GM21786 (cell line): ENCODE measurements at regions not wholly inside any gene's neighbourhood (a gene's known extent, or its start where the extent isn't known, plus 50 kb on each side); places are given as distances from the start of the nearest gene placed in this dataset.
"Not testable (repeated sequence)": the region's sequence is repeated elsewhere in the genome, so short reads cannot be mapped to it uniquely, and the experiment has no call there.

Experiments
- ATAC-seq: cut with Tn5 transposase; IDR thresholded peaks from one replicate; pipeline ENCODE4 v1.9.1; 2021; ENCODE audit not compliant: unreplicated experiment

DNA sequence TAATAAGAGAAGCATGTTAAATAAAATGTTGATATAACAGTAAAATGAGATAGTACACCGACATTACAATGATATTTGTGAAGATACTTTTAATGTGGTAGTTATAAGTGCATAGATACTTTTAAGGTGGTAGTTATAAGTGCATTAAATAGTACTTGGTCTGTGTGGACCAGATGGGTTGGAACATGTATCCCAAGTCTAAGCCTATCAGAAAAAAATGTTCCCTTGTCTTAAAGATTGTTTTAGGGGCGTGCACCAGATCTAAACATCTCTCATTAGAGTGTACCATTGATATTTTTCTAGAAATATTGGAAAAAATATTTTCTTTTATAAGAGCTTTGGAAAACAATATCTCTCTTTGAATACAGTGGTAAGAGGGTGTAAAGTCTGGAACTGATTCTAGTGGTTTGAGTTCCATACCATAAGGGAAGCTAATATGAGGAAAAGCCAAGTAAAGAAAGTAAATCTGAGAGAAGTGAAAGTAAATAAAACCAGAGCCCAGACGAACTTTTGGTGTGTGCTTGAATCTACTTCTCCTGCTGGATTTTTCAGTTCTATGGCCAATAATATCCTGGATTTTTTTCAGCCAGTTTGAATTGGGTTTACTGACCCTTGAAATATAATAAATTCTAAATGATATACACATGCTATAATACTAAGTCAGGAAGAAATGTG, 175.3 kb downstream of the MBL2 start:
- ATAC-seq: no peak

DNA sequence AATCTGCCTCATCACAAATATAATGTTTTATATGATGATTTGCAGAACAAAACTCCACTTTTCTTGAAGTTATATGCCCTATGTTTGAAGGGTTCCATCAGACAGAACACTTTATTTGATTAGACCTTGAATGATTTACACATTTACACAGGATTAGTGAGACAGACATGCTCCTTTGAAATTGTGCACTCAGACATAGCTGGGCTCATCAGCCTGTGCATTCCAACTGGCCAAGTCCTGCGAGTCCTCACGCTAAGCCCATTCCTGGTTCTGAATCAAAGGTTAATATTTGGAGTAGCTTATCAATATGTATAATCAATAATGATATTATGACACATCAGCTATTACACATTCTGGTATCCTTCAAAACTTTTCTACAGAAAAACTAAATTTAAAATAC, 173.6 kb downstream of the MBL2 start:
- no peak for ATAC-seq

DNA sequence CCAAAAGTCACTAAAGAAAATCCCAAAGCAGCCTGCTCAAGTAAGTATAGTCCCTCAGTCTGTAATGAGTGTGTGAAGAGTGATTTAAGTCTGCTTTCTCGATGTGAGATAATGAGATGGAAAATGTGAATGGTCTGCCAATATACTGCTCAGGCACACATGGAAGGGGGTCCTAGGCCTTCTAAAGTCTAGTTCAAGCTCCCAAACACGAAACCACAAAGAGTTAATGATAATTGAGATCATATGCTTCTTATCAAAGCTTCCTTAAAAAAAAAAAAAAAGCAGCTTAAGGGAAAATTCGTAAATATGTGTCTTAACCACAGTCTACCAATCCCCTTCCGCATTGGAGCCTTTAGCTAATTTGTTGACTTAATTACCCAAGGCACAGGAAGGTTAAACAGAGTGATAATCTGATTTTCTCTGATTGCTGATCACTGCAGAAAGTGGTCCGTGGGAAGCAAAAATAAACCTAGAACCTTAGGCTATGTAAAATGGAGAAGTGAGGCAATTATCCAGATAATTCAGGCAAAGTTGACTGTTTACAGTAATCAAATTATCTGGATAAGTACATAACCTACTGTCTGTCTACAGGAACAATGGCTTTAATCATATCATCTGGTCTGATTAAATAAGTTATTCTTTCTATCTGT, 172.9 kb downstream of the MBL2 start:
- ATAC-seq: no peak

DNA sequence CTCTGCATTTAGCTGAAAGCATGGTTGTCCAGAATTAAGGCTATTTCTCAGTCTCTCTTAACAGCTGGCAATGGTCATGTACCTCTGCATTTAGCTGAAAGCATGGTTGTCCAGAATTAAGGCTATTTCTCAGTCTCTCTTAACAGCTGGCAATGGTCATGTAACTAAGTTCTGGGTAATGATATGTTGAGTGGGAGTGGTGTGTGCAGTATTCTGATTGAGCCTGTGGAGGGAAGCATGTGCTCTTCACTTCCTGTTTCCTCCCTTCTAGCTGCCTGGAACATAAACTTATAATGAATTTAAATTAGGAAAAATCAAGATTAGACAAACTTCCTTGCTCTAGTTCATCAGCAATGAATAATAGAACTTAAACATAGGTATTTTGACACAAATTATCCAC, 168.5 kb downstream of the MBL2 start:
- ATAC-seq: not testable (repeated sequence)

DNA sequence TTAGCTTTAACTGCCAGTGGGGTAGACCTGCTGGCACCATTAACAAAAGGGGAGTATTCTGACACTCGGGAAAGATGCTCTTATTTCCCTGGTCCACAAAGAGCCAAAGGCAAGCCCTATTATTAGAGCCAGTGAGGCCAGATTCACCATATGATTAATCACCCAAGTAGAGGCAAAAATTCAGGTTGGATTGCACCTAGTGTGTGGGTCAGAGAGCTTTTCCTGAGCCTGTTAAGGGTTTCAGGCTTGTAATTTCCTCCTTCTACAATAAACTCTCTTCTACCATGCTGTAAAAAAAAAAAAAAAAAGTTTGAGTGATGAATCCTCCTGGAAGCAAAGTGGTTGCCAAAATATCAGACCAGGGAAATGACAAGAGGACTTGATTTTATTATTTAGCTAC, 163.5 kb downstream of the MBL2 start:
- ATAC-seq: no peak

DNA sequence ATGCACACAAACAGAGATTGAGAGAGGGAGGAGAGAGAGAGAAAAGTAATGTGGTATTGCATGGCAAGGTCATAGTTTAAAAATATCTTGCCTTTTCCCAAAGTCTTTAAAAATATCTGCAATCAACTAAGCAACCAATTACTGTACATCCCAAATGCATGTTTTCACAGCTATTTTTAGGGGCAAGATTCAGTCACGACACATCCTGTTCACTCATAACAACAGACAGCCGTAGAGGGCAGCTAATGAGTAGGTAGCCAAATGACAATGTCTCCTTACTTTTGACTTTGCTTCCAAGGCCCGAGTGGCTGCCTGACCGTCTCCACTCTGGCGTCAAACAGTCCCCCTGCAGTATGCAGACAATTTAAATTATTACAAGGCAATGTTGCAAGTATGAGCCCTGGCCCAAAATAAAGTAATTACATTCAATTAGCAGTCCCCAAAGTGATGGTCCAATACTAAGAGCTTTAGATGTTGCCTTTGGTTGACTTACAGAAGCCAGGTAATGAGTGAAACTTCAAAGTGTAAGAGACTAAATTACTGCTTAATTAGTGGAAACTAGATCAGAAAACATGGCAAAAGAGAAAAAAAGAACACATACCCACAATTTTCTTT, 162.9 kb downstream of the MBL2 start:
- ATAC-seq: no peak

DNA sequence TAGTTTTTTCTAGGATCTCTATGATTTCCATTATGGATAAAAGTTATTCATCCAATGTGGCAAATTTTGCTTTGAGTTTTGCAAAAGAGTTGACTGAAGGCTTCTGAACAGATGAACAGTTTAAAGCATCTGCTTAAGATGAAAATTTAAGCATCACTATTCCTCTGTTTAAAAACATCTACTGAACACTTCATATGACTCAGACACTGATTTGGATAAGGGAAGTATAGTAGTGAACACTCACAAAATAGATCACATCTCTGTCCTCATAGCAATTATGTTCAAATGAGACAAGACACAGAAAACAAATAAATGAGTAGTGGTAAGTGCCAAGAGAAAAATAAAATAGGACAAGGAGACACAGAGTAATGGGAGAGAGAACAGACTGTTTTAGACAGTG, 157.3 kb downstream of the MBL2 start:
- ATAC-seq: no peak

DNA sequence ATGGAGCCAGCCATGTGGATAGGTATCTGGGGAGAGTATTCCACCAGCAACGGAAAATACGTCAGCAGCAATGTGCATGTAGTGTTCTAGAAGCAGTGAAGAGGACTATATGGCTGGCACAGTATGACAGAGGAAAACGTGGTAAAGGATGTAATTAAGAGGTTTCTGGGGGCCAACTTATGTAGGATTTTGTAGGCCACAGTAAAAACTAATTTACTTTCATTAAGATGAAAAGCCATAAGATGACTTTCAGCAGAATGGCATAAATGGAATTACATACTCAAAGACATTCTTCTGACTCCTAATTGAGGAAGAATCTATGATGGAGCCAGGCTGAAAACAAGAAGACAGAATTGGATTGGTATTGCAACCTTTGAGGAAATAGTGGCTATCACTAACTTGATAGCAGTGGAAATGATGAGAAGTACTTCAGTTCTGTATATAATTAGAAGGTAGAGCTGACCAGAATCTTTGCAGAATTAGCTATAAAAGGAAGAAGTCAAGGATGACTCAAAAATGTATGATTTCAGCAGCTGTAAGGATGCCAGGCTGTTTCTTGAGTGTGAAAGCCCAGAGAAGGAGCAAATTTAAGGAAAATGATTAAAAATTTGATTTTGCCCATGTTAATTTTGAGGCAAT, 156.7 kb downstream of the MBL2 start:
- no peak for ATAC-seq

DNA sequence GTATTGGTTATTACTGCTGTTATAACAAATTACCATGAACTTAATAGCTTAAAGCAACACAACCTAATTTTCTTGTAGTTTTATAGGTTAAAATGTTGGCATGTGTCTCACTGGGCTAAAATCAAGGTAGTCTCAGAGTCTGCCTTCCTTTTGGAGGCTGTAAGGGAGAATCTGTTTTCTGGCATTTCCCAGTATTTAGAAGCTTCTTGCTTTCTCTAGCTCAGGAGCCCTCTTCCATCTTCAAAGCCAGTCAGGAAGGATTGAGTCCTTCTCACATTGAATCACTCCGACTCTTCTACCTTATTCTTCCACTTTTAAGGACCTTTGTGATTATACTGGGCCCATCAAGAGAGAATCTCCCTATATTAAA, 156.2 kb downstream of the MBL2 start:
- no peak for ATAC-seq

DNA sequence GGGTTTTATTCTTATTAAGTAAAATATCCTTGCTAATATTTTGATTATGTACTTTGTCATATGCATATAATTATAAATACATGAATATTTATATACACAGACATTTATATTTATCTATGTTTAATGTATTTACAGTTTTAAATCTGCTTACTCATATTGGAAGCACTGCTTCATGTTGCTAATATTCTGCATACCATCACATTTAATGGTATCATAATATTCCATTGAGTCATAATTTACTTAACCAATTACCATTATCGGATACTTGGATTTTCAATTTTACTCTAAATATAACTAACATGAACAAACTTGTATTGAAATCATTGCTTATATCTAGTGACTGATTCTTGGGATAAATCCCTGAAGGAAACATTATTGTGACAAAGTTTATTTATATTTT, 155.2 kb downstream of the MBL2 start:
- no peak for ATAC-seq

DNA sequence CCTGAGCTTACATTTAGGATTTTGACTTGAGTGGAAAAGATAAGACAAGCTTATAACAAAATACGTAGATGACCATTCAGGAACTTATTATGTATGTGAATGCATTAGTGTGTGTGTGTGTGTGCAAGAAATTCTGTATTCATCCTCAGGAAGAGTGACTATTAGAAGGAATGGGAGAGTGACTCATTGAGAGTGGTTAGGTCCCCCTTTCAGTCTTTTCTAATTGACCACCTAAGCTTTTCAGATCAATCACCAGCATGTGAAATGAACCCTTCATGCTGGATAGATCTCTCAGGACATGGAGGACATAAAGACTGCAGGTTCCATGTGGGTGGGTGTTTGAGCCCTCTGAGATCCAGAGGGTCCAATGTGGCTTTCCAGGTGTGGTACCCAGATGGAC, 153.5 kb downstream of the MBL2 start:
- no peak for ATAC-seq

DNA sequence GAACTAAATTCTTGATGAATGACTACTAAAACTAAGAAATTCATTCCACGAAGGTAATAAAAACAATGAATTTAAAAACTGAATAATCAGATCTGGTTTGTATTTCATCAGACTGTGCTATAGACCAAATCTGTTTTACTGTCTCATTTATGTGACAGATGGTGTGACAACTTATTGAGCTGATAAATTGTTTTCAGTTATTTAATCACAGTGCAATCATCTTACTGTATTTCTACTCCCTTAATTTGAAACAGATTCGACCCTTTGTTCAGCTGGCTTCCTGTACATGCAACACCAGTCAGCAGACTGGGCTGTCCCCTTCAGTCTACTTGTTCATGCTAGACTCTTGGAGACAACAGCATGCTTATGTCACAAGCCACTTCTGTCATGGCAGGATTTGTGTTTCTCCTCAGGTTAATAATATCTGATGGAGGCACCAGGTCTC, 150.9 kb downstream of the MBL2 start:
- no peak for ATAC-seq

DNA sequence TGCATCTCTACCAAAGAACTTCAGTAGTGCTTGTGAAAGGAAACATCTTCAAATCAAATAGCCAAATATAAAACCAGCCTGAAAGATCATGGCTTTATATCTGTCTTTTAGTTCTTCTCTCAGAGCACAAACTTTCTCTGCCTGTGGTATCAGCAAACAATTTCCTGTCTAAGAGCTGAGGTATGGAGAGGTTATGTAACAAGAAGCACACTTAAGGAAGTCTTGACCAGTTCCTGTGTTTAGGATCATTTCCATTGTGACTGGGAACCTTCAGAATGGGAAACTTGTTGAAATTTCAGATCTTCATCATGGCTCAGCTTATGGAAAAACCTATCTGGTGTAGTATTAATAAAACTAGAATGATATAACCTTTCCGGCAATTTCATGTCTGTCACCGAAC, 148.8 kb downstream of the MBL2 start:
- ATAC-seq: no peak

DNA sequence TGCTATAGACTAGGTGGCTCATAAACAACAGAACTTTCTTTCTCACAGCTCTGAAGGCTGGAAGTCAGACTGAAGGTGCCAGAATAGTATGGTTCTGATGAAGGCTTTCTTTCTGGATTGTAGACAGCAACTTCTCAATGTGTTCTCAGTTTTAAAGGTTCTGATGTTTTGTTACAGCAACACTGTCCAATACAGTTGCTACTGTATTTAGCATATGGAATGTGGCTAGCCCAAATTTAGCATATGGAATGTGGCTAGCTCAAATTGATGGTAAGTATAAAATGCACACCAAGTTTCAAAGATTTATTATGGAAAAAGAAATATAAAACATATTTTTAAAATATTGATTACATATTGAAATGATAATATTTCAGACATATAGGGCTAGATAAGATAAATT, 145.3 kb downstream of the MBL2 start:
- no peak for ATAC-seq

DNA sequence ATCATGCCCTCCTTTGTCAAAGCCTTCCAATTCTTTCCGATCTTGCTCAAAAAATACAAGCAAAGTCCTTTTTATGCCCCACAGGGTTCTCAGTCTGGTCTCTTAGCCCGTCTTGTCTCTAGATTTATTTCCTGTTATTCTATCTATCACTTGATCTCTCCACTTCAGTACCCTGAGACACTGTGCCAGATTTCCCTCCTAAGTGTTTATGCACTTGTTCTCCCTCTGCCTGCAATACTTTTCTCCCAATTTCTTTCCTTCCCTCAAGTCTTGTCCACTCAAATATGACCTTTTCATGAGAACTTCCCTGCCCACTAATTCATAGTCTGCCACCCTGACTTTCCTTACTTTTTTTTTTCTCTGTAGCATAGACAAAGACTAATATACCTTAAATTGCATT, 141.4 kb downstream of the MBL2 start:
- ATAC-seq: no peak

DNA sequence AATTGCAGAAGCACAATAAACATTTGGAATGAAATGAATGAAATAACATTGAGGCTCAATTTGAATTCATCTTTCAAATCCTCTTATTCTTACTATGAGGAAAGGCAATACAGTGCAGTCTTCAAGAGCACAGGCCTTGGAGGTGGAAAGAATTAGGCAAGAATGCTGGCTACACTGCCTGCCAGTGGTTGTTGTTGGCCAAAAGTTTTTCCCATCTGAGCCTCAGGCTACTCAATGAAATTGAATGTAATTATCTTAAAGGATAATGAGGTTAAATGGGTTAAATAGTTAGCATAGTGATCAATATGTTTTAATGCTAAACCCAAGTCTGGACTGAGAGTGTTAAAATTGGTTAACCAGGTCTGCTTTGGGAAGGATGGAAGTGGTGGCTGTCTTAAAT, 140.9 kb downstream of the MBL2 start:
- ATAC-seq: no peak

DNA sequence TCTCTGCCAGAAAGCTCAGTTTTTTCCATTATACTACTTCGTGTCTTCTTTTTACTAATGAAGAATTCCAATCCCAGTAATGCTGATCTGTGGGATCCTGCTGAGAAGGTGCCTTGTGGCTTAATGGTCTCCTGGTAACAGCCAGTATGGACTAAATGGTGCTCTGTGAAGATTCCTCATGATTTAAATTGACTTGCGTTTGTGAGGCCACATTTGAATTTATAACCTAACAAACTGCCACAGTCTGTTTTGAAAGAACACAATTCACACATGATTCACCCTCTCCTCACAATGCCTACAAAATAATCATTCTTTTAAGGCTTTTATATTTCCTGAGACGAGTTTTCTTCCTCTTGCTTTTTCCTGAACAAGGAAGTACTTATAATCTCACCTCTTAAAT, 140.0 kb downstream of the MBL2 start:
- ATAC-seq: no peak

DNA sequence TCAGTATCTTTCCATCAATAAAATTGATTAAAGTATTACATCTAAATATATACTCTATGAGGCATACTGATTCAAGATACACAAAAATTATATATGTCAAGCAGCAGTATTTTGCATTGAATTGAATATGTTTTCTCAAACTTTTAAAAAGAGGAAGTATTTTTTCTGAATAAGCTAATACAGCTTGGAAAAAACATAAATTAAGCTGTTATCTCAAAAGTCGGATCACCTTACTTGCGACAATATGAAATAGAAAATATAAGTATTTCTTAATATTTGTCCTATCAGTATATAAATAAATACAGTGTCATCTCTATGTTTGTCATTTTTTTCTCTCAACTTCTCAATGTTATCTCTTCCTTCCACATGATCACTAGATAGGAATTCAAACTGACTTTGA, 139.3 kb downstream of the MBL2 start:
- ATAC-seq: no peak

DNA sequence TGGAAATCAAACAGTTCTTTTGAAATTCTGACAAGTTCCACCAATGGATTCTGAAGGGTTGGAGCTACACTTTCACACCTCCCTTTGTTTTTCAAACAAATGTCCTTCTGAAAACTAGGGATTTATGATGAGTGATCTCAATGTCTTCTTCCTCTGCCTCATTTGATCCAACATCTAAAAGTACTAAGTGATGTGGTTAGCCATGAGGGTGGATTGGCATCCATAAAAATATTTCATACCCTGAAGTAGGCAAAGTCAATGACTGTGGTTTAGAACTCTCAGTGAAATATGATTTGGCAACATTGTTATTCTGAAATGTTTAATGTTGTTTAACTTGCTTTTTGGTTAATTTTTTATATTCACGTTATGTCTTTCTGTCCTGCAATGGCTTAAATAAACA, 136.9 kb downstream of the MBL2 start:
- no peak for ATAC-seq

DNA sequence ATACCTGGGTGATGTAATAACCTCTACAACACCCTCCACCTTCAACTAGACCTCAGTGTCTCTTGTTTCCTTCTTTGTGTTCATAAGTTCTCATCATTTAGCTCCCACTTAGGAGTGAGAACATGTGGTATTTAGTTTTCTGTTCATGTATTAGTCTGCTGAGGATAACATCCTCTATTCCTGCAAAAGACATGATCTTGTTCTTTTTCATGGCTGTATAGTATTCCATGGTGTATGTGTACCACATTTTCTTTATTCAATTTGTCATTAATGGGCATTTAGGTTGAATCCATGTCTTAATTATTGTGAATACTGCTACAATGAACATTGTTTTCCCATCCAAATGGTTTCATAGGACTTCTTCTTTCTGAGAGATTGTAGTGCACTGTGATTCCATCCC, 135.7 kb downstream of the MBL2 start:
- no peak for ATAC-seq

DNA sequence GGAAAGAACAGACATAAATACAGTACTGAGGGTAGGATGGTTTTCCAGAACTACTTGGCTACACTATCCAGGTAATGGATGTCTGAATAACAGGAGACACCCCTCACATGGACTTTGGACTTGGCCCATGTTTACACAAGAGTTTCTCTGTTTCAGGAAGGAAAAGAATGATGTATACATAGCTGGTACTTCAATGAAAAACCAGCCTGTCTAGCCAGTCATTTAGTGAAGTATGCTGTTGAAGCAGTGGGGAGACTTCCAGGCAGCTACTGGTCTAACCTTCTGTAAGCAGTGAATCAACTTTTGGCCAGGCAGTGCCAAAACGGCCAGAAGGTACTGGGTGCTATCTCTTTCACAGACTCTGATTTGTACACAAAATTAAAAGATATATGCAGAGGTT, 135.0 kb downstream of the MBL2 start:
- ATAC-seq: no peak

DNA sequence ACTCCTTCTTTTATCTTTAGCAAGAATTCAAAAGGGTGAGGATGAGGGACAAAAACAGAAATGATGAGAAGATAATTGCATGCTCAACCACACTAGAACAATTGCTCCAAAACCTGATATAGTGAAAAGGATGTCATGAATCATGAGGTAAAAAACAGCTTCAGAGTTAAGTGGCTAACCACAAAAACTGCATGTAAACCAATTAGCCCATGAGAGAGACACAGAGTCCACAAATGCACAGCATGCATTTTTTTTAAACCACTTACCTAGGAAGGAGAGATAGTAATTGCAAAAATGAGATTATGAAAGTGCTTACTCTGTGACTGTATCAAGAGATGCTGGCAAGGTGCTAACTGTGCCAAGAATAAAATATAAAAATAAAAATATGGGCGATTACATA, 132.9 kb downstream of the MBL2 start:
- ATAC-seq: no peak
